ENCODE measurements at regions not wholly inside any gene's neighbourhood (a gene's known extent, or its start where the extent isn't known, plus 50 kb on each side); places are given as distances from the start of the nearest gene placed in this dataset.

DNA sequence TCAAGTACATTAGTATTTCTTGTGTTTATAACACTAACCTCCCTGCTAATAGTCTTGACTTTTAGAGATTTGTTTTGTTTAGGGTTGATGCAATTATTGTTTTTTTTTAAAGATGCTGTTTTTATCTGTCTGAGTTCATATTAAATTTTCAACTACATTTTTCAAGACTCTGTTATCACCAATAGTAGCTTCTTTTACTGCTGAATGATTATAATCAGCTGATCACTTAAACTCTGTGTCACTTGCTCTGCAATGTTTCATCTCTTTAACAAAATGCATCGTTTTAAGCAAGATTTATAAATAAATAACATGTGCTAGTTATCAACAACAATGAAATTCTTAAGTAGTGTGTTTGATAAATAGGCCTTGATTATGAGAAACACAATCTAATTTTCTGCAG, 920.9 kb upstream of the PCDH20 start:
- H3K9ac ChIP-seq (ENCODE audit: low read length), result no peak overlapping the region

DNA sequence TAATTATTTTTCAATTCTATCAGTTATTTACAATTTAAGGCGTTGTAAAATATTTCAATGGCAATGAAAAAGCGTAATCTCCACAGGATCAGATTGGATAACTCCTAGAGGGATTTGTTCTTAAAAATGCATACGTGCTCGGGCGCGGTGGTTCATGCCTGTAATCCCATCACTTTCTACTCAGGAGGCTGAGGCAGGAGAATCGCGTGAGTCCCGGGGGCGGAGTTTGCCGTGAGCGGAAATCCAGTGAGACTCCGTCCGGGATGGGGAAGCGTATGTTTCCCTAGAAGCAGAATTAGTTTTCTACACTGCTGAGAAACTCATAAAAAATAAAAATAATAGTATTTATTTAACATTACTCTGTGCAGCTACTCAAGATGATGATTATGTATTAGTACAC, 917.8 kb upstream of the PCDH20 start:
- Histone ChIP-seq H3K9me3 (replicated peaks; ENCODE audit: insufficient read depth, low read length) (no peaks in the 10 kb centered on the region), H3K27me3 (replicated peaks; ENCODE audit: insufficient read depth, low read length) (no peaks in the 10 kb centered on the region), H3K9me2 (replicated peaks; ENCODE audit: insufficient read depth, low read length) (no peaks in the 10 kb centered on the region), H3K4me2 (ENCODE audit: low read depth, low read length) (no peak overlapping the region), H3K27ac (ENCODE audit: low read length) (no peak overlapping the region), H4K20me1 (ENCODE audit: insufficient read depth, low read length) (no peaks in the 10 kb centered on the region), H3K79me2 (ENCODE audit: low read length) (no peaks in the 10 kb centered on the region), H3K36me3 (replicated peaks; ENCODE audit: insufficient read depth, low read length) (no peaks in the 10 kb centered on the region), H3K4me3 (ENCODE audit: low read length) (no peak overlapping the region), H2AFZ (ENCODE audit: low read length) (no peak overlapping the region), H3K9ac (ENCODE audit: low read length) (no peak overlapping the region), H3F3A (ENCODE audit: insufficient read depth, low read length) (no peaks in the 10 kb centered on the region), H3K4me1 (ENCODE audit: low read length) (no peaks in the 10 kb centered on the region)
- TF ChIP-seq, protein P1, sequence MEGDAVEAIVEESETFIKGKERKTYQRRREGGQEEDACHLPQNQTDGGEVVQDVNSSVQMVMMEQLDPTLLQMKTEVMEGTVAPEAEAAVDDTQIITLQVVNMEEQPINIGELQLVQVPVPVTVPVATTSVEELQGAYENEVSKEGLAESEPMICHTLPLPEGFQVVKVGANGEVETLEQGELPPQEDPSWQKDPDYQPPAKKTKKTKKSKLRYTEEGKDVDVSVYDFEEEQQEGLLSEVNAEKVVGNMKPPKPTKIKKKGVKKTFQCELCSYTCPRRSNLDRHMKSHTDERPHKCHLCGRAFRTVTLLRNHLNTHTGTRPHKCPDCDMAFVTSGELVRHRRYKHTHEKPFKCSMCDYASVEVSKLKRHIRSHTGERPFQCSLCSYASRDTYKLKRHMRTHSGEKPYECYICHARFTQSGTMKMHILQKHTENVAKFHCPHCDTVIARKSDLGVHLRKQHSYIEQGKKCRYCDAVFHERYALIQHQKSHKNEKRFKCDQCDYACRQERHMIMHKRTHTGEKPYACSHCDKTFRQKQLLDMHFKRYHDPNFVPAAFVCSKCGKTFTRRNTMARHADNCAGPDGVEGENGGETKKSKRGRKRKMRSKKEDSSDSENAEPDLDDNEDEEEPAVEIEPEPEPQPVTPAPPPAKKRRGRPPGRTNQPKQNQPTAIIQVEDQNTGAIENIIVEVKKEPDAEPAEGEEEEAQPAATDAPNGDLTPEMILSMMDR (IDR thresholded peaks at IDR 0.05; ENCODE audit: low read length), result no peak
- TF ChIP-seq EZH2phosphoT487 (IDR thresholded peaks at IDR 0.05; ENCODE audit: low read length), result no peak
- no peak for TF ChIP-seq EZH2 (optimal IDR thresholded peaks at IDR 0.05; ENCODE audit: low read depth, low read length)
- no peak for DNase-seq

More for the DNA sequence above, 920.9 kb upstream of the PCDH20 start:
- no peak overlapping the region for H3K27ac ChIP-seq (ENCODE audit: low read length)
- no peaks in the 10 kb centered on the region for H3K9me3 ChIP-seq (replicated peaks; ENCODE audit: insufficient read depth, low read length)
- no peaks in the 10 kb centered on the region for H3K4me1 ChIP-seq (ENCODE audit: low read length)
- H3K4me3 ChIP-seq (ENCODE audit: low read length), result no peak overlapping the region
- H3K4me2 ChIP-seq (ENCODE audit: low read depth, low read length), result no peak overlapping the region
- no peaks in the 10 kb centered on the region for H3K79me2 ChIP-seq (ENCODE audit: low read length)
- no peaks in the 10 kb centered on the region for H3K9me2 ChIP-seq (replicated peaks; ENCODE audit: insufficient read depth, low read length)
- H2AFZ ChIP-seq (ENCODE audit: low read length), result no peak overlapping the region
- no peaks in the 10 kb centered on the region for H3K27me3 ChIP-seq (replicated peaks; ENCODE audit: insufficient read depth, low read length)
- H3K36me3 ChIP-seq (replicated peaks; ENCODE audit: insufficient read depth, low read length), result no peaks in the 10 kb centered on the region
- DNase-seq, result no peak
- TF ChIP-seq EZH2phosphoT487 (IDR thresholded peaks at IDR 0.05; ENCODE audit: low read length) (no peak), EZH2 (optimal IDR thresholded peaks at IDR 0.05; ENCODE audit: low read depth, low read length) (no peak)
- TF ChIP-seq, protein P1 (IDR thresholded peaks at IDR 0.05; ENCODE audit: low read length), result no peak
- no peaks in the 10 kb centered on the region for H3F3A ChIP-seq (ENCODE audit: insufficient read depth, low read length)
- no peaks in the 10 kb centered on the region for H4K20me1 ChIP-seq (ENCODE audit: insufficient read depth, low read length)

DNA sequence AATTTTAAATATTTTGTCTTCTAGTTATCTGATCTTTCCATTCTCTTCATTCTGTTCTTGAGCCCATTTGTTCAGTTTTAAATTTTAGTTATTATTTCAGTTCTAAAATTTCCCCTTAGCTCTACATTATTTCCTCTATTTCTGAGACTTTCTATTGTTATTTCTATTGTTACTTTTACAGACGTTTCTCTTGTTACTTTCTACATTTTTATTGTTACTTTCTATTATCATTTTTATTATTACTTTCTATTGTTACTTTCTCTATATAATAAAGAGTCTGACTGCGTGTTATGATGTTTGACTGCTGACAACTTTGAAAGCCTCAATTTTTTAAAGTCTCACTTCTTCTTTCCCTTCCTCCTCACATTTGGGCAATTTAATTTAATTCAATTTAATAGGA, 915.7 kb upstream of the PCDH20 start:
- no peaks in the 10 kb centered on the region for H3K27me3 ChIP-seq (replicated peaks; ENCODE audit: insufficient read depth, low read length)
- no peaks in the 10 kb centered on the region for H3K4me1 ChIP-seq (ENCODE audit: low read length)
- no peaks in the 10 kb centered on the region for H3F3A ChIP-seq (ENCODE audit: insufficient read depth, low read length)
- no peak overlapping the region for H2AFZ ChIP-seq (ENCODE audit: low read length)
- no peaks in the 10 kb centered on the region for H3K9me3 ChIP-seq (replicated peaks; ENCODE audit: insufficient read depth, low read length)
- no peaks in the 10 kb centered on the region for H3K36me3 ChIP-seq (replicated peaks; ENCODE audit: insufficient read depth, low read length)
- no peak overlapping the region for H3K9ac ChIP-seq (ENCODE audit: low read length)
- no peak for DNase-seq
- no peaks in the 10 kb centered on the region for H4K20me1 ChIP-seq (ENCODE audit: insufficient read depth, low read length)
- no peak overlapping the region for H3K27ac ChIP-seq (ENCODE audit: low read length)
- H3K79me2 ChIP-seq (ENCODE audit: low read length), result no peaks in the 10 kb centered on the region
- no peak overlapping the region for H3K4me2 ChIP-seq (ENCODE audit: low read depth, low read length)
- no peaks in the 10 kb centered on the region for H3K9me2 ChIP-seq (replicated peaks; ENCODE audit: insufficient read depth, low read length)
- TF ChIP-seq, protein P1 (IDR thresholded peaks at IDR 0.05; ENCODE audit: low read length), result no peak
- TF ChIP-seq EZH2 (optimal IDR thresholded peaks at IDR 0.05; ENCODE audit: low read depth, low read length) (no peak), EZH2phosphoT487 (IDR thresholded peaks at IDR 0.05; ENCODE audit: low read length) (no peak)
- H3K4me3 ChIP-seq (ENCODE audit: low read length), result no peak overlapping the region

Measured in MM.1S (cell line).